Hypothalamus (tissue), 51 donors: ENCODE measurements at regions not wholly inside any gene's neighbourhood (a gene's known extent, or its start where the extent isn't known, plus 50 kb on each side); places are given as distances from the start of the nearest gene placed in this dataset.
"Not testable (repeated sequence)": the region's sequence is repeated elsewhere in the genome, so short reads cannot be mapped to it uniquely, and the experiment has no call there.

Source experiments
- DNase-seq, 51 donors: peaks; one replicate each; lab custom pipeline; 2025; lab: John Stamatoyannopoulos, UW

DNA sequence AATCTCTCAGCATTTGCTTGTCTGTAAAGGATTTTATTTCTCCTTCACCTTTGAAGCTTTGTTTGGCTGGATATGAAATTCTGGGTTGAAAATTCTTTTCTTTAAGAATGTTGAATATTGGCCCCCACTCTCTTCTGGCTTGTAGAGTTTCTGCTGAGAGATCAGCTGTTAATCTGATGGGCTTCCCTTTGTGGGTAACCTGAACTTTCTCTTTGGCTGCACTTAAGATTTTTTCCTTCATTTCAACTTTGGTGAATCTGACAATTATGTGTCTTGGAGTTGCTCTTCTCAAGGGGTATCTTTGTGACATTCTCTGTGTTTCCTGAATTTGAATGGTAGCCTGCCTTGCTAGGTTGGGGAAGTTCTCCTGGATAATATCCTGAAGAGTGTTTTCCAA lies 189.4 kb downstream of the TTC6 start:
- not testable (repeated sequence) for DNase-seq

GRCh38 chr14:37785298-37785697 lies 189.9 kb downstream of the TTC6 start:
- DNase-seq = not testable (repeated sequence)

DNA sequence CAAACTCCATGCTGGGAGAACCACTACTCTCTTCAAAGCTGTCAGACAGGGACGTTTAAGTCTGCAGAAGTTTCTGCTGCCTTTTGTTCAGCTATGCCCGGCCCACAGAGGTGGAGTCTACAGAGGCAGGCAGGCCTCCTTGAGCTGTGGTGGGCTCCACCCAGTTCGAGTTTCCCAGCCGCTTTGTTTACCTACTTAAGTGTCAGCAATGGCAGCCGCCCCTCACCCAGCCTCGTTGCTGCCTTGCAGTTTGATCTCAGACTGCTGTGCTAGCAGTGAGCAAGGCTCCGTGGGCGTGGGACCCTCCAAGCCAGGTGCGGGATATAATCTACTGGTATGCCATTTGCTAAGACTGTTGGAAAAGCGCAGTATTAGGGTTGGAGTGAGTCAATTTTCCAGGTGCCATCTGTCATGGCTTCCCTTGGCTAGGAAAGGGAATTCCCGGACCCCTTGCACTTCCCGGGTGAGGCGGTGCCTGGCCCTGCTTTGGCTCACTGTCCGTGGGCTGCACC lies 190.7 kb downstream of the TTC6 start:
- DNase-seq = not testable (repeated sequence)

DNA sequence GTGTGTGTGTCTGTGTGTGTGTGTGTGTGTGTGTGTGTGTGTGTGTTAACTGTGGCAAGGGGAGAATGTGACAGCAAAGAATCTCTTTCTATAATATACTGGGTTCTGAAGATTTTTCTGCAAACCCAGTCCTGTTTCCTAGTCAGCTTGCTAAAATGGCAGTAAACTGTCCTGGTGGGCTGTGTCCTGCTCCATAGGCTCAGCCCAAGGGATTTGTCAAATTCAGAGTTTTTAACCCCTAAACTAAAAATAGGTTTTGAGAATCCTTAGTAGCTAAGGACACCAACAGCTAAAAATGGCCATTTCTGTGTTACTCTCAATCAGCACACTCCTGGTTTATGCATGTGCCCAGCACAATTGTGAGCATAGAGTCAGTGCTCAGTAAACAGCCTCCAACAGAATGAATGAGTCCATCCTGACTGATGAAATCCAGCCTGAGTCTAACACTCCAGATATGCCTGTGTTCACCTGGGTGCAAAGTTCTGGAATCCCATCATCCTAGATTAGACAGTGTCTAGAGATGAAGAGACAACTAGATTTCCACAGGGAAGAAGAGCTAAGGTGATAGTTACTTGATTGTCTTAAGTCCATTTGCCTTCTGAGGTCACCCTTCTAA lies 192.6 kb downstream of the TTC6 start:
- no peak for DNase-seq

- DNase-seq = no peak
Observed at GRCh38 chr14:37791384-37792036, 196.1 kb downstream of the TTC6 start.

DNA sequence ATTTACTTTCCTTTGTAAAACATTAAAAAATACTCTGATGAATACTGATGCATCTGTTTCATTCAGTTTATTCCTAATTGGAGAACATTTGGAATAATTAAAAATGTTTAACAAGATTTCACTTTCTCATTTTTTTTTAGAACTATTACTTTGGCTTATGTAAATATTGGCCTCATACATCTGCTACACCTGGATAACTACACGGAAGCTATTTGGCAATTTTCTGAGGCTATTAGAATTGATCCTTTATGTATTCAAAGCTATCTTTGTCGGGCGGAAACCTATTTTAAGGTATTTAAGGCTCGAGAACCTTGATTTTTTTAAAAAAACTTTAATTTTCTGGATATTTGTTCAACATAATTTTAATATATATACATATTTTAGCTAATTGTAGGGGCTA lies 196.7 kb downstream of the TTC6 start:
- no peak for DNase-seq

GRCh38 chr14:37796703-37797416 lies 201.4 kb downstream of the TTC6 start:
- DNase-seq = no peak

- no peak for DNase-seq
Observed at GRCh38 chr14:37797675-37798074, 202.2 kb downstream of the TTC6 start.

GRCh38 chr14:37807722-37808121 lies 212.3 kb downstream of the TTC6 start:
- DNase-seq = no peak

DNA sequence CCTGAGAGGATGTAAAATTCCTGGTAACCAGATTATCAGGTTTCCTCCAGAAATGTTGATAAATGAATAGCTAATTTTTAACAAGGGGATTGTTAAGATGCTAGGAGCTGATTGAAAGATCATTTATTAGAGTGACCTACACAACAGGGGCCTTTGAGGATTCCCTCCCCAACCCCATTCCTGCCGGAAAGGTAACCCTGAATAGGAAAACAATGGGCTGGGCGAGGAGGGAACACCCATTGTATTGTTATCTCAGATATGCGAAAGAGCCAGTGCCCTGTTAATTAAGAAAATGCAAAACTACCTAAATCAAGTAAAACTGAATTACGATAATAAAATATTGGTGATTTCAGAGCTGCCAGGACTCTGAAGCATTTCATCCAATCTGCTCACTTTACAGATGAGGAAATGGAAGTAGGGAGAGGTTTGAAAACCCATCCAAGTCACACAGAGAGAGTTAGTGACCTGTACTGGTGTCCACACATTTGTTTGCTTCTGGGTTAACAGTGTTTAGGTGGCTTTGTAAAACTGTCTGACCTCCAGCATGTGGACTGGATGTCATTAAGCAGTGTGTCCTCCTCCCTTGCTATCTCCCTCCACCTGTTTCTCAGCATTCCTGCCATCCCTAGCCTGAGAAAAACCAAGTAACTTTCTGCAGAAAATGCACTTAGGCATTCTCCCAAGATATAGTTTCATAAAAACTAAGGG lies 214.8 kb downstream of the TTC6 start:
- DNase-seq = no peak

- no peak for DNase-seq
Observed at GRCh38 chr14:37813732-37814131, 218.3 kb downstream of the TTC6 start.

GRCh38 chr14:37816135-37816534 lies 220.7 kb downstream of the TTC6 start:
- DNase-seq = no peak

DNA sequence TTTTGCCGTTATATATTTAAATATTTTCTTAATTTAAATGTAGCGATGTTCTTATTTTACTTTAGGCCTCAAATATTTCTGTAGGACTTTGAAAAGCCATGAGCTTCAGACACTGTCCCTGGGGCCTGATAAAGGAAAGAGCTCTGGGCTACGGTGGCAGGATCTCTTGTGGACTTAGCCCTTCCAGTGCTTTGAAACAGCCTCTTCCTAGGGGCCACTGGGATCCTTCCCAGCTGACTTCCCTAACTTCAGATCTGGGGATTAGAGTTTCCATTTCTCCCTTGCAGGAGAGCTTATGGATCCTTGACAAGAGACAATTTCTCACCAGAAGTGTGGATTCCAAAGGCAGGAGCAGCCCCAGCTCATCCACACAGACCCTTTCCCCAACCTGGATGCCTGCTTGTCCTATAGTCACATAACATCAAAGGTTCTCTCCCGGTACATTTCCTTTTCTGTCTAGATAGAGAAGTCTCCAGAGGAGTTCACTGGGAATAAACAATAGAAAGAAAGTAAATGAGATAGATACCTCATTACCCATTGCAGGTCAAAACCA lies 221.4 kb downstream of the TTC6 start:
- DNase-seq = no peak

GRCh38 chr14:37819155-37820015 lies 224.0 kb downstream of the TTC6 start:
- no peak for DNase-seq

DNA sequence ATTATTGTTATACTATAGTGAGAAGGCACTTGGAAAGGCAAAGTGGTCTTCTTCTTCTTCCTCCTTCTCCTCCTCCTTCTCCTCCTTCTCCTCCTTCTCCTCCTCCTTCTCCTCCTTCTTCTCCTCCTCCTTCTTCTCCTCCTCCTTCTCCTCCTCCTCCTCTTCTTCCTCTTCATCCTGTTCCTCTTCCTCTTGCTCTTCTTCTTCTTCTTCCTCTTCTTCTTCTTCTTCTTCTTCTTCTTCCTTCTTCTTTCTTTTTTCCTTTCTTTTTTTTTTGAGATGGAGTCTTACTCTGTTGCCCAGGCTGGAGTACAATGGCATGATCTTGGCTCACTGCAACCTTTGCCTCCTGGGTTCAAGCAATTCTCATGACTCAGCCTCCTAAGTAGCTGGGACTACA lies 225.4 kb downstream of the TTC6 start:
- not testable (repeated sequence) for DNase-seq

- no peak for DNase-seq
Observed at GRCh38 chr14:37824939-37825712, 229.7 kb downstream of the TTC6 start.

- no peak for DNase-seq
Observed at GRCh38 chr14:37826869-37827268, 231.4 kb downstream of the TTC6 start.

- no peak for DNase-seq
Observed at GRCh38 chr14:37830271-37830670, 234.8 kb downstream of the TTC6 start.

DNA sequence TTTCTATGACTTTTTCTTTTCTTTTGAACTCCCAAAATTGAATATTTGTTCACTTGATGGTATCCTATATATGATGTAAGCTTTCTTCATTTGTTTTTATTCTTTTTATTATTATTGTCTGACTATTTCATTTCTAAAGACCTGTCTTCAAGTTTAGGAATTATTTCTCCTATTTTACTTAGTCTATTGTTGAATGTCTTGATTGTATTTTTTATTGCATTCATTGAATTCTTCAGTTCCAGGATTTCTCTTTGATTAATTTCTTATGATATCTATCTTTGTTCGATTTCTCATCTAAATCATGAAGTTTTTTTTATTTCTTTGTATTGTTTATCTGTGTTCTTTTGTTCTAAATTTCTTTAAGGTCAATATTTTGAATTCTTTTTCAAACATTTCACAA lies 238.8 kb downstream of the TTC6 start:
- no peak for DNase-seq
